ENCODE measurements at regions not wholly inside any gene's neighbourhood (a gene's known extent, or its start where the extent isn't known, plus 50 kb on each side); places are given as distances from the start of the nearest gene placed in this dataset.

DNA sequence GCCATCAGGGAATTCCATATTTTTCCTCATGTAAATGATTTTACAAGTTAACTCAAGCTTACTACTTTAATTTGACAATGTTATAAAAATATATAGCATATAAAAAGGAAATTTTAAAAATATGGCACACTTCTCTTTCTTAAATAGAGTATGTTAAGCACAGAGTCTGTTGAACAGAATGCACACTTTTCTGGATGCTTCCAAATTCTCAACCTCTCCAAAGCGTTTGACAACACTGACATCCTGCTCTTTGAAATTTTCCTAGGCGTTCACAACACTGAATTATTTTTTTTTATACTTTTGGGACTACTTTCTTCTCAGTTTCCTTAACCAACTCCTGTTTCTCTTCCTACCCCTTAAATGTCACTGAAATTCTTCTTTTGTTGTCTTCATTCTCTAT lies 117.8 kb upstream of the PLXNA2 start:
- ATAC-seq (no peak), DNase-seq (no peak)
- no peak overlapping the region for H3K4me3 ChIP-seq
- TF ChIP-seq, protein P1, sequence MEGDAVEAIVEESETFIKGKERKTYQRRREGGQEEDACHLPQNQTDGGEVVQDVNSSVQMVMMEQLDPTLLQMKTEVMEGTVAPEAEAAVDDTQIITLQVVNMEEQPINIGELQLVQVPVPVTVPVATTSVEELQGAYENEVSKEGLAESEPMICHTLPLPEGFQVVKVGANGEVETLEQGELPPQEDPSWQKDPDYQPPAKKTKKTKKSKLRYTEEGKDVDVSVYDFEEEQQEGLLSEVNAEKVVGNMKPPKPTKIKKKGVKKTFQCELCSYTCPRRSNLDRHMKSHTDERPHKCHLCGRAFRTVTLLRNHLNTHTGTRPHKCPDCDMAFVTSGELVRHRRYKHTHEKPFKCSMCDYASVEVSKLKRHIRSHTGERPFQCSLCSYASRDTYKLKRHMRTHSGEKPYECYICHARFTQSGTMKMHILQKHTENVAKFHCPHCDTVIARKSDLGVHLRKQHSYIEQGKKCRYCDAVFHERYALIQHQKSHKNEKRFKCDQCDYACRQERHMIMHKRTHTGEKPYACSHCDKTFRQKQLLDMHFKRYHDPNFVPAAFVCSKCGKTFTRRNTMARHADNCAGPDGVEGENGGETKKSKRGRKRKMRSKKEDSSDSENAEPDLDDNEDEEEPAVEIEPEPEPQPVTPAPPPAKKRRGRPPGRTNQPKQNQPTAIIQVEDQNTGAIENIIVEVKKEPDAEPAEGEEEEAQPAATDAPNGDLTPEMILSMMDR (IDR thresholded peaks at IDR 0.05), result no peak
- no peaks in the 10 kb centered on the region for H3K27me3 ChIP-seq (ENCODE audit: low read depth)
- H3K9me3 ChIP-seq, result no peaks in the 10 kb centered on the region
- intact Hi-C loops (cut with DNase I), result no loop called here
- no peak overlapping the region for H3K27ac ChIP-seq
- no peaks in the 10 kb centered on the region for H3K36me3 ChIP-seq
- no peaks in the 10 kb centered on the region for H3K4me1 ChIP-seq

DNA sequence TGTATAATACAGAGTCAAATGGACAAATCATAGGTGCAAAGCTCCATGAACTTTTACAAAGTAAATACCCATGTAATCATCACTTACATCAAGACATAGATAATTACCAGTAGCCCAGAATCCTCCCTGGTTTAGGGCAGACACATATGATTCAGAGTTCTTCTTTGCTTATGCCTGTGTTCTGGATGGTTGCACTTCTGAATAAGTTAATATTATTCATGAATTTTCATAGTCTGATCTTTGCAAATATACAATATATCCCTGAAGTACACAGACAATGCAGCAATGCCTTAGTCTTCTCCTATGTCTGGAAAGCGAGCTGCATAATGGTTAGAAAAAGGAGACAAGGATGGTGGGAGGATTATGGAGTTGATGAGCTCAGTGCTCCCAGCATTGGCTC lies 122.4 kb upstream of the PLXNA2 start:
- ATAC-seq, result no peak
- no peak for DNase-seq
- H3K27me3 ChIP-seq (ENCODE audit: low read depth), result no peaks in the 10 kb centered on the region
- no peaks in the 10 kb centered on the region for H3K36me3 ChIP-seq
- no peaks in the 10 kb centered on the region for H3K4me1 ChIP-seq
- intact Hi-C loops (cut with DNase I), result no loop called here
- TF ChIP-seq, protein P1 (IDR thresholded peaks at IDR 0.05), result no peak
- H3K9me3 ChIP-seq, result no peaks in the 10 kb centered on the region
- H3K4me3 ChIP-seq, result no peak overlapping the region
- no peak overlapping the region for H3K27ac ChIP-seq

DNA sequence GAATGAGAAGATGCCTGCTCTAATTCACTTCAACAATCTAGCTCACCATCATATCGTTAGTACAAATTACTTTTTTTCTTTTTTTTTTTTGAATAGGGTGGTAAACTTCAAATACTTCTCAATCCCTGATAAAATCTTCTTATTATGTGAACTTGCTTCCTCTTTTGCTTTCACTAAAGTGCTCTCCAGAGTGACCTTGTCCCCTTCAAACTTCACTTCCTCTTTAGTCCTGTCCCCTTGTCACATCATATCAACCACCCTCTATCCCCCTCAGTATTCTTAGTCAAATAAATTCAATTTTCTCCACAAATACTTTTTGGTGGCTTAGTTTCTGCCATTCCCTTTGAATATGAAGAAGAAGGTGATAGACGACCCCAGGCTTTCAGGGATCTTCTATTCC lies 124.9 kb upstream of the PLXNA2 start:
- Histone ChIP-seq H3K9me3 (no peaks in the 10 kb centered on the region), H3K27ac (no peak overlapping the region), H3K4me3 (no peak overlapping the region), H3K36me3 (no peaks in the 10 kb centered on the region), H3K4me1 (no peaks in the 10 kb centered on the region), H3K27me3 (ENCODE audit: low read depth) (no peaks in the 10 kb centered on the region)
- ATAC-seq (no peak), DNase-seq (no peak)
- intact Hi-C loops (cut with DNase I), result no loop called here
- TF ChIP-seq, protein P1 (IDR thresholded peaks at IDR 0.05), result no peak

DNA sequence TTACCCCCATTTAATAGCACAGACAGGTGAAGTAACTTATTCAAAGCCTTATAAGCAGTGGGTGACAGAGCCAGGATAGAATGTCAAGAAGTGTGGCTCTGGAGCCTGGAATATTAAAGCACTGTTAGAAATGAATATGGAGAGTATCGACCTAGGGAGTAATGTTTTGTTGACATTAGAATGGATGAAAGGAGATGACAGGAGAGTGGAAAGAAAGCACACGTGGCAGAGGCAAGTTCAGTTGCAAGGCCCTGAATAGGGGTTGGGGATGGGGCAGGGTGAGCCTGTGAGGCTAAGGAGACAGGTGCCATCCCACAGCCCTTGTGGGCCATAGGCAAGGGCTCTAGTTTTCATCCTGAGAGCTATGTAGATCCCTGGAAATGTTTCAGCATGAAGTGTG lies 125.5 kb upstream of the PLXNA2 start:
- Histone ChIP-seq H3K4me1 (no peaks in the 10 kb centered on the region), H3K4me3 (no peak overlapping the region), H3K9me3 (no peaks in the 10 kb centered on the region), H3K27me3 (ENCODE audit: low read depth) (no peaks in the 10 kb centered on the region), H3K36me3 (no peaks in the 10 kb centered on the region), H3K27ac (no peak overlapping the region)
- ATAC-seq, result no peak
- no peak for DNase-seq
- TF ChIP-seq, protein P1 (IDR thresholded peaks at IDR 0.05), result no peak
- intact Hi-C loops (cut with DNase I), result no loop called here

DNA sequence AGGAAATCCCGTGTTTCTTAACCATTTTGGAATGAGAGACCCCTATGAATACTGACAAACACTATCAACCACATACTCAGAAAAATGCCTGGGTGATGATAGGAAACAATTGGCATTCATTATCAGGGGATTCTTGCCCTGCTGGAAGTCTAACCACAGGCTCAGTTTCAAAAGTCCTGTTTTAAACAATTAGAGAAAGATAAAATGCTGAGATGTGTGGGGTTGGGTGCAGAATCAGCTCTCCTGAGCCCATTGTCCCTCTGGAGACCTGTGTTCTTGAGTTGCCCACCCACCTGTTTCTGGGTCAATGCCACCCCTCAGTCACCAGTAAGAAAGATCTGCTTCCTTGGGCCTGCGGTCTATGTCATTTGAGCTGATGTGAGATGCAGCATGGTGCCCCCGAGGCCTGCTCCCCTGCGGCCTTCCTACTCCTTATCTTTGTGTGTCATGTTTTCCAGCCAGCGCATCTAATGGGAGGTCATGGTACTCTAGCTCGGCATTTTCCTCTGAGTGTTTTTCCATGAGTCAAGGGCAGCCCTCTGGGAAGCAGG lies 130.3 kb upstream of the PLXNA2 start:
- Histone ChIP-seq H3K4me3 (no peak overlapping the region), H3K9me3 (no peaks in the 10 kb centered on the region), H3K27me3 (ENCODE audit: low read depth) (no peaks in the 10 kb centered on the region), H3K36me3 (no peaks in the 10 kb centered on the region), H3K4me1 (no peaks in the 10 kb centered on the region), H3K27ac (no peak overlapping the region)
- ATAC-seq (no peak), DNase-seq (no peak)
- intact Hi-C loops (cut with DNase I), result no loop called here
- TF ChIP-seq, protein P1 (IDR thresholded peaks at IDR 0.05), result no peak

DNA sequence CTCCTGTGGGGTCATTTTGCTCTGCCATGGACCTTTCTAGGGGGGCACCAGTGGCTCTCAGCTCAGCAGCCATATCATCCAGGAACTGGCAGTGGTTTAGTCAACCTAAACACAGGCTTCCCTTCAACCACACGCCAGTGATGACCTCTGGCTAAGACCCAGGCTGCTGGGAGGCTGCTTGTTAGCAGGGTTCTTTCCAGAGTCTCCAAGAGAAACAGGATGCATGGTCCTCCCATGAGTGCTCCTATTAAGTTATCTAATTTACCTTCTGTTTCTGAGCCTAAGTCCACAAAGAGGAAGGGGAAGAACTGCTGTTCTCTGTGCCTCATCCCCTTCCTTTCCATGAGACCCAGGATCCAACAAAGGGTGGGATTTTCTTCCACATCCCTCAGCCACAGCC lies 137.3 kb upstream of the PLXNA2 start:
- Histone ChIP-seq H3K36me3 (no peaks in the 10 kb centered on the region), H3K4me1 (no peaks in the 10 kb centered on the region), H3K27me3 (ENCODE audit: low read depth) (no peaks in the 10 kb centered on the region), H3K4me3 (no peak overlapping the region), H3K9me3 (no peaks in the 10 kb centered on the region), H3K27ac (no peak overlapping the region)
- intact Hi-C loops (cut with DNase I), result no loop called here
- ATAC-seq (no peak), DNase-seq (no peak)
- TF ChIP-seq, protein P1 (IDR thresholded peaks at IDR 0.05), result no peak

Data from lower lobe of right lung (tissue), 2 donors.